ENCODE measurements at regions not wholly inside any gene's neighbourhood (a gene's known extent, or its start where the extent isn't known, plus 50 kb on each side); places are given as distances from the start of the nearest gene placed in this dataset.

DNA sequence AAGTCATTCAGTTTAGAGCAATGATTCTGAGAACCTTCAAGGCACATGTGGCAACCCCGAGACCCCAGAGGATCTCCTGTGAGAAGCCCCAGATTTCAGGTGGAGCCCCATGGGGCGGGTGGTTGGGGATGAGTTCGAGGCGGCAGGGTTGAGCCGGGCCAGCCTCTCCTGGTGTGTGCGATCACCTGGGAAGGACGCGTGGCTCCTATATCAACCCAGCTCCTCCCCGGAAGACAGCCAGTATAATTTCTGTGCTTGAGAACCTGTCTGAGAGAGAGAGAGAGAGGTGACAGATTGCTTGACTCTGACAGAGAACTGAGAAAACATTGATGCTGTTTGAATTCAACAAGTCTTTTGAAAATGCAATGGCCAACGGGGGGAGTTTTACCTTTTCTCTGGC is 89.0 kb downstream of the TEX29 start:
- Histone ChIP-seq H3K9me2 (replicated peaks; ENCODE audit: insufficient read depth, low read length) (no peaks in the 10 kb centered on the region), H3K4me2 (ENCODE audit: low read depth, low read length, poor library complexity, severe bottlenecking) (no peak overlapping the region), H3K27me3 (ENCODE audit: low read length) (no peaks in the 10 kb centered on the region), H3K27ac (ENCODE audit: low read depth, low read length) (no peak overlapping the region), H3K79me2 (ENCODE audit: insufficient read depth, low read length) (no peaks in the 10 kb centered on the region), H3K9me3 (ENCODE audit: insufficient read depth, low read length) (no peaks in the 10 kb centered on the region), H3K36me3 (ENCODE audit: low read length) (no peaks in the 10 kb centered on the region), H3F3A (ENCODE audit: insufficient read depth) (no peaks in the 10 kb centered on the region), H4K20me1 (ENCODE audit: low read depth, low read length) (no peaks in the 10 kb centered on the region), H3K9ac (ENCODE audit: low read length) (no peak overlapping the region), H2AFZ (ENCODE audit: low read depth, low read length, severe bottlenecking) (no peak overlapping the region), H3K4me3 (ENCODE audit: insufficient read depth, low read length, poor library complexity, severe bottlenecking) (no peak overlapping the region)
- TF ChIP-seq, protein P1, sequence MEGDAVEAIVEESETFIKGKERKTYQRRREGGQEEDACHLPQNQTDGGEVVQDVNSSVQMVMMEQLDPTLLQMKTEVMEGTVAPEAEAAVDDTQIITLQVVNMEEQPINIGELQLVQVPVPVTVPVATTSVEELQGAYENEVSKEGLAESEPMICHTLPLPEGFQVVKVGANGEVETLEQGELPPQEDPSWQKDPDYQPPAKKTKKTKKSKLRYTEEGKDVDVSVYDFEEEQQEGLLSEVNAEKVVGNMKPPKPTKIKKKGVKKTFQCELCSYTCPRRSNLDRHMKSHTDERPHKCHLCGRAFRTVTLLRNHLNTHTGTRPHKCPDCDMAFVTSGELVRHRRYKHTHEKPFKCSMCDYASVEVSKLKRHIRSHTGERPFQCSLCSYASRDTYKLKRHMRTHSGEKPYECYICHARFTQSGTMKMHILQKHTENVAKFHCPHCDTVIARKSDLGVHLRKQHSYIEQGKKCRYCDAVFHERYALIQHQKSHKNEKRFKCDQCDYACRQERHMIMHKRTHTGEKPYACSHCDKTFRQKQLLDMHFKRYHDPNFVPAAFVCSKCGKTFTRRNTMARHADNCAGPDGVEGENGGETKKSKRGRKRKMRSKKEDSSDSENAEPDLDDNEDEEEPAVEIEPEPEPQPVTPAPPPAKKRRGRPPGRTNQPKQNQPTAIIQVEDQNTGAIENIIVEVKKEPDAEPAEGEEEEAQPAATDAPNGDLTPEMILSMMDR (IDR thresholded peaks at IDR 0.05; ENCODE audit: insufficient read depth, low read length, poor library complexity, severe bottlenecking) = no peak
- TF ChIP-seq EZH2phosphoT487 (conservative IDR thresholded peaks at IDR 0.05; ENCODE audit: low read length) = no peak

DNA sequence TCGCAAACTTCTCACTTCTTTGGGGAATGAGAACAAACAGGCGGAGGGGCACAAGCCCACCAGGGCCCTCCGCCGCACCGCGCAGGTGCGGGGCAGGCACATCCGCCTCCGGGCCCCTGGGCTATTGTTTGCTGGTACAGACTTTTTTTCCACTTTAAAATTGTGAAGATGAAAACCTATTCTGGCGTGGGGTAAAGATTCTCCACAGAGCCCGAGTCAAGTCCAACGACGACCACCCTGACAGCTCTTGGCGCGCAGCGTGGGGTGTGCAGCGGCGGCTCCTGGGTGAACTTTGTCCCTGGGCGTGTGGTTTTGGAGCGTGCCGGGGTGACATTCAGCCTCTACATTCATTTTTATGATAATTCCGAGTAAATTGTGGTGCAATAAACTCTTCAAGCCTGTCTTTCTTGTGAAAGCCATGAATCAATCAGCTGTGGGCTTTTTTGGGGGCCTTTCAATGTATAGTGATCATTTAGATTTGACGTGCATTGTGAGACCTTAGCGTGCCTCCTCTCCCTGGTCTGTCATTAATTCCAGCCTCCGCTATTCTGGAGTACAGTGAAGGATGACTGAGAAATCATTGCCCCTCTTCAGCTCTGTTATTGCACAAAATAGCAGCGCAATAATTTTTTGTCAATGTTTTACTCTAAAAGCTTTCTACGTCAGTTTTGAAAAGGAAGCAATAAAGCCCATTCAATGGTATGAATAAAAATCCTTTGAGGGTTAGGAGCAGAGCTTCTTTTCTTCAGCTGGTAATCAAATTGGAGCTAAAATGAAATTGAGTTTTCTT is 90.0 kb downstream of the TEX29 start:
- no peaks in the 10 kb centered on the region for H4K20me1 ChIP-seq (ENCODE audit: low read depth, low read length)
- no peak overlapping the region for H3K27ac ChIP-seq (ENCODE audit: low read depth, low read length)
- no peak overlapping the region for H3K4me2 ChIP-seq (ENCODE audit: low read depth, low read length, poor library complexity, severe bottlenecking)
- no peak overlapping the region for H3K4me3 ChIP-seq (ENCODE audit: insufficient read depth, low read length, poor library complexity, severe bottlenecking)
- no peaks in the 10 kb centered on the region for H3K9me3 ChIP-seq (ENCODE audit: insufficient read depth, low read length)
- no peaks in the 10 kb centered on the region for H3K36me3 ChIP-seq (ENCODE audit: low read length)
- H3F3A ChIP-seq (ENCODE audit: insufficient read depth) = no peaks in the 10 kb centered on the region
- H2AFZ ChIP-seq (ENCODE audit: low read depth, low read length, severe bottlenecking) = no peak overlapping the region
- no peak overlapping the region for H3K9ac ChIP-seq (ENCODE audit: low read length)
- no peaks in the 10 kb centered on the region for H3K9me2 ChIP-seq (replicated peaks; ENCODE audit: insufficient read depth, low read length)
- TF ChIP-seq, protein P1 (IDR thresholded peaks at IDR 0.05; ENCODE audit: insufficient read depth, low read length, poor library complexity, severe bottlenecking) = no peak
- TF ChIP-seq EZH2phosphoT487 (conservative IDR thresholded peaks at IDR 0.05; ENCODE audit: low read length) = no peak
- H3K79me2 ChIP-seq (ENCODE audit: insufficient read depth, low read length) = no peaks in the 10 kb centered on the region
- H3K27me3 ChIP-seq (ENCODE audit: low read length) = no peaks in the 10 kb centered on the region

DNA sequence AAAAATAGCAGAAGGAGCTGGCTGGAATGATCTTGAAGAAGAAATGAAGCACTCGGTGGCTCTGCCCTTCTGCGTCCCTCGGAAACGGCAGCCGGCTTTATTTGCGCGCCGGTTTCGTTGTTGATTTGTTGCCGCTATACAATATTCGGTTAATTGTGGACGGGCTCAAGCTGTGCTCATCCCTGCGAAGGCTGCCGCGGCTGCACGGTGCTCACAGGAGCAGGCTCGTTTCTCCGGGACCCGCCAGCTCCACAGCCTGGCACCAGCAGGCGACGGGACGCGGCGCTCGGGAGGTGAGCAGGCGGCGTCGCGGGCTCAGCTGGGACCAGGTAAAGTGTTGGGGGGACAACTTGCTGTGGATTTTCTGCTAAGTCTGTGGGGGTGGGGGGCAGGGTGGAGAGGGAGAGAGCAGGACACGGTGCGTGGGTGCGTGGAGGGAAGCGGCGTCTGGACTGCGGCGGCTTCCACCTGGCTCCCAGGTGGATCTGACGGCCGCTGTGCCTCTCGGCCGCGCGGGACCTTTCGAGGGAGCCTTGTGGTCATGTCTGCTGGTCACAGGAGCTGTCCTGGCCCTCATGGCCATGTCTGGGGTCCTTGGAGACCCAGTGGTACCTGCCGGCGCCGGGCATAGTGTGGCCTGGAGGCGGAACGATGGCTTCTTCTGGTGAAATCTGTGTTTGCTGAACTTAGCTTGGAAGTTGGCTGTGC is 90.9 kb downstream of the TEX29 start:
- Histone ChIP-seq H3K4me2 (ENCODE audit: low read depth, low read length, poor library complexity, severe bottlenecking) (no peak overlapping the region), H3K79me2 (ENCODE audit: insufficient read depth, low read length) (no peaks in the 10 kb centered on the region), H2AFZ (ENCODE audit: low read depth, low read length, severe bottlenecking) (no peak overlapping the region), H3K9ac (ENCODE audit: low read length) (no peak overlapping the region), H3K4me3 (ENCODE audit: insufficient read depth, low read length, poor library complexity, severe bottlenecking) (no peak overlapping the region), H3K36me3 (ENCODE audit: low read length) (no peaks in the 10 kb centered on the region), H3K27ac (ENCODE audit: low read depth, low read length) (no peak overlapping the region), H3K9me3 (ENCODE audit: insufficient read depth, low read length) (no peaks in the 10 kb centered on the region), H3K27me3 (ENCODE audit: low read length) (no peaks in the 10 kb centered on the region), H3K9me2 (replicated peaks; ENCODE audit: insufficient read depth, low read length) (no peaks in the 10 kb centered on the region), H3F3A (ENCODE audit: insufficient read depth) (no peaks in the 10 kb centered on the region), H4K20me1 (ENCODE audit: low read depth, low read length) (no peaks in the 10 kb centered on the region)
- TF ChIP-seq, protein P1 (IDR thresholded peaks at IDR 0.05; ENCODE audit: insufficient read depth, low read length, poor library complexity, severe bottlenecking) = no peak
- TF ChIP-seq EZH2phosphoT487 (conservative IDR thresholded peaks at IDR 0.05; ENCODE audit: low read length) = no peak
